Adrenal gland (tissue), 5 donors: ENCODE measurements at regions not wholly inside any gene's neighbourhood (a gene's known extent, or its start where the extent isn't known, plus 50 kb on each side); places are given as distances from the start of the nearest gene placed in this dataset.

Experiments used
- CTCF ChIP-seq, 6 experiments: fragments of 450-650 bp in 4 of 6; fragments of 200-600 bp in 2 of 6; sonication (generic) in 1 of 6; IDR thresholded peaks; 1 replicate in 5 of 6; 2 replicates in 1 of 6; pipeline versions ENCODE4 v1.5.1 to v1.8.0; 2016 to 2021; ENCODE audit warnings: antibody characterized with exemption in 6 of 6, mild to moderate bottlenecking in 2 of 6, moderate library complexity in 1 of 6
- POLR2A ChIP-seq, 2 donors: fragments of 450-650 bp; IDR thresholded peaks; one replicate each; pipeline ENCODE4 v1.6.1; 2017; ENCODE audit warnings: antibody characterized with exemption in 2 of 2, mild to moderate bottlenecking in 2 of 2, moderate library complexity in 1 of 2
- donor health status: DM: no; HTN: no; CAD: no.

GRCh38 chr13:87590518-87590917 lies 80.7 kb upstream of the SLITRK5 start:
- TF ChIP-seq CTCF (IDR thresholded peaks at IDR 0.05) (no peak), POLR2A (IDR thresholded peaks at IDR 0.05) (no peak)
